PC-9 (cell line): ENCODE measurements at regions not wholly inside any gene's neighbourhood (a gene's known extent, or its start where the extent isn't known, plus 50 kb on each side); places are given as distances from the start of the nearest gene placed in this dataset.
"Not testable (repeated sequence)": the region's sequence is repeated elsewhere in the genome, so short reads cannot be mapped to it uniquely, and the experiment has no call there.

Source experiments
- CTCF ChIP-seq: fragments of 200-600 bp; sonication (generic); conservative IDR thresholded peaks from 2 replicates; pipeline ENCODE4 v1.6.1; 2017; ENCODE audit warnings: mixed run types, antibody characterized with exemption, mild to moderate bottlenecking, moderate library complexity
- EZH2 ChIP-seq: fragments of 200-600 bp; sonication (generic); IDR thresholded peaks from 2 replicates; pipeline ENCODE4 v1.8.0; 2017; ENCODE audit warnings: antibody characterized with exemption, low read depth

DNA sequence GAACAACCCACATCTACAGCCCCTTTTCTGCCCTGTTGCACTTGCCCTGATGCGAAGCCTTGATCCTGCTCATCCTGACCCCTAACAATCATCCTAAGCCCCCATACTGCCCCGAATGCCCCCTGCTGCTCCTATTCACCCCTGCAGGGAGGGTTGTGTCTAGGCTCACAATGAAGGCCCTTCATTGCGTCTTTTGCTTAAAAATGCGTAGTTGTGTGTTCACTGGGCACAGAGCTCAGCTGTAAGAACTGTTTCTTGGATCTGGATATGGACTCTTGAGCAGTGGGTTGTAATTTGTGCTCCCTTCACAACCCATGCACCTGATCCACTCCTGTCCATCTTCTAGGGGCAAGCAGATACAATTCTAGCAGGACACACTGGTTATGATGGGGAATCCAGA is 802.9 kb downstream of the TMEM121 start:
- not testable (repeated sequence) for TF ChIP-seq CTCF, EZH2
